CD1c-positive myeloid dendritic cell (primary cell): ENCODE measurements at regions not wholly inside any gene's neighbourhood (a gene's known extent, or its start where the extent isn't known, plus 50 kb on each side); places are given as distances from the start of the nearest gene placed in this dataset.

ENCODE experiments used
- DNase-seq: peaks from one replicate; pipeline ENCODE4 v3.0.0-alpha.2; 2016; ENCODE audit errors: extremely low spot score

DNA sequence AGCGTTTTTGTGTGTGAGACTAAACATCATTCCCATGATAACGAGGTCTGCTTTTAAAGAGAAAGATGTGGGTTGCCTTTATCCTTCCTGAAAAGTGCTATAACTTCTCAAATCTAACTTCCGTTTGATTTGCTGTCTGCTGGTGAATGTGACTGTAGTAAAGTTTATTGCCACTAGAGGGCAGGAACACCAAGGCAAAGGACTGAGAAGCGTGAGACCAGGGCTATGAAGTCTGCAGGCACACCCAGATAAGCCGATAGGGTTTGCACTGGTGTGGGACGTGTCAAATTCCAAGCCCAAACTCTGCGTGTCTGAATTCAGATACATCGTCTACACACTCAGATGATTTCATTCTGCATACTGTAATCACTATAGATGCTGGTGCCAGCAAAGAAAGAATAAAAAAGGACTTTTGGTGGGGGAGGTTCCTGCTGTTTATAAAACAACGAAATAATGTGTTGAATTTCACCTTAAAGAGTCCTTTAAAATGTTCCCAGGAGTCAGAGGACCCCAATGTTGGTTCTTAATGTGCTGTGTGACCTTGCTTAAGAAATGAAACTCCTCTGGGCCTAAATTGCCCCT, 87.2 kb downstream of the PTTG1 start:
- peak; percentile 93 for DNase-seq

DNA sequence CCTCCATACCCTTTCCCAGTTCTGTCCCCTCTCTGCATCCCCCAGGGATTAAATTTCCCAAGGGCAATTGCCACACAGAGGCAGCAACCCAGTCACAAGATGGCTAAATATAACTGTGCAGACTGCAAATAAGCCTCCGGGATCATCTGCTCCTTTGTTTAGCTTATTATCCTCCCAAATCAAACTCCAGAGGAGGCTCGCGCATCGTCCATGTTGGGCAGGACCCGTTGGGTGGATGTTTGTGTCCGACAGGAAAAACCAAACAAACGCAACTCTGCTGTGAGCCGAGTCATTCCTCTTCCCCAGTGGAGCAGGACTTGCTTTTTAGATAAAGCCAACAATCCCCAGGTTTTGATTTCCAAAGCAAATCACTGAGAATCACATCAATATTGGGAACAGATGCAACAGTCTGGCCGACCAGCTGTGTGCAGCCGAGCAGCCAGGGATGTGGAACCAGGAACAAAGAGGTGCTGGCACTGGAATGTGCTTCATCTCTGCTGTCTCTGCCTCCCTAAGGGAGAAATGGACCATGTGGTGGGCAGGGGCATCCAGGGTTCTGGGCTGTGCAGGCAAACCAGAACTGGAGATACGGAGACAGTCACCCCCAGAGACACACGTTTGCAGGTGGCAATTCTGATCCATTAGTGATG, 89.8 kb downstream of the PTTG1 start:
- no peak for DNase-seq
